ENCODE measurements at regions not wholly inside any gene's neighbourhood (a gene's known extent, or its start where the extent isn't known, plus 50 kb on each side); places are given as distances from the start of the nearest gene placed in this dataset.

- Histone ChIP-seq H4K20me1 (ENCODE audit: low read length) (no peaks in the 10 kb centered on the region), H3K79me2 (ENCODE audit: low read length) (no peaks in the 10 kb centered on the region), H3K27me3 (ENCODE audit: low read length) (no peaks in the 10 kb centered on the region), H3F3A (ENCODE audit: low read length, unreplicated experiment) (no peaks in the 10 kb centered on the region), H3K4me3 (ENCODE audit: low read length) (no peak overlapping the region), H3K4me1 (ENCODE audit: insufficient read depth, low read length) (no peaks in the 10 kb centered on the region), H3K27ac (ENCODE audit: low read length) (no peak overlapping the region), H2AFZ (ENCODE audit: low read length) (no peak overlapping the region), H3K9me3 (ENCODE audit: low read length) (no peaks in the 10 kb centered on the region), H3K9ac (ENCODE audit: low read length) (no peak overlapping the region), H3K4me2 (ENCODE audit: low read length) (no peak overlapping the region), H3K9me2 (replicated peaks; ENCODE audit: low read length) (no peaks in the 10 kb centered on the region), H3K36me3 (ENCODE audit: low read depth, low read length) (no peaks in the 10 kb centered on the region)
- ChIA-PET POLR2A (ENCODE audit: unreplicated experiment) (no interaction called here), CTCF (interaction anchor here (0.7 kb wide), 1 partner anchor 88 kb away, joined by 3 read pairs; no protein-coding TSS in a partner anchor)
- TF ChIP-seq EZH2phosphoT487 (IDR thresholded peaks at IDR 0.05; ENCODE audit: borderline replicate concordance, low read length) (no peak), CTCF (conservative IDR thresholded peaks at IDR 0.05; ENCODE audit: low read depth, low read length) (no peak)
- DNase-seq (no peak), ATAC-seq (no peak)
- no TSS peak for BruUV-seq (replicated peaks)
- intact Hi-C loops (cut with micrococcal nuclease), result no loop called here
These were observed 615.8 kb downstream of the DIAPH3 start for GRCh38 chr13:59547950-59548349.

DNA sequence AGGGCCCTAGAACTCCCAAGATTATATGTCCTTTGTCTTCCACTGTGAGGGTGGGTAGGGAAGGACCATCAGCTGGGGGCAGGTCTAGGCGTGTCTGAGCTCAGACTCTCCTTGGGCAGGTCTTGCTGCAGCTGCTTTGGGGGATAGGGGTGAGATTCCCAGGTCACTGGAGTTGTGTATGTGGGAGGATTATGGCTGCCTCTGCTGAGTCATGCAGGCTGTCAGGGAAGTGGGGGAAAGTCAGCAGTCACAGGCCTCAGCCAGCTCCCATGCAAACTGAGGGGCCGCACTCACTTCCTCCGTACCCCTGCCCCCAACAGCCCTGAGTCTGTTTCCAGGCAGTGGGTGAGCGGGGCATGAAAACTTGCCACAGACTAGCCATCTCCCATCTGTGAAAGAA lies 600.8 kb downstream of the DIAPH3 start:
- H3K79me2 ChIP-seq (ENCODE audit: low read length), result no peaks in the 10 kb centered on the region
- H3K36me3 ChIP-seq (ENCODE audit: low read depth, low read length), result no peaks in the 10 kb centered on the region
- ChIA-PET CTCF (no interaction called here), POLR2A (ENCODE audit: unreplicated experiment) (no interaction called here)
- TF ChIP-seq EZH2phosphoT487 (IDR thresholded peaks at IDR 0.05; ENCODE audit: borderline replicate concordance, low read length) (no peak), EZH2 (IDR thresholded peaks at IDR 0.05; ENCODE audit: low read length, unreplicated experiment) (no peak), CTCF (conservative IDR thresholded peaks at IDR 0.05; ENCODE audit: low read depth, low read length) (no peak)
- DNase-seq, result no peak
- no peak overlapping the region for H3K9ac ChIP-seq (ENCODE audit: low read length)
- H3F3A ChIP-seq (ENCODE audit: low read length, unreplicated experiment), result no peaks in the 10 kb centered on the region
- H3K9me2 ChIP-seq (replicated peaks; ENCODE audit: low read length), result no peaks in the 10 kb centered on the region
- H4K20me1 ChIP-seq (ENCODE audit: low read length), result no peaks in the 10 kb centered on the region
- H3K9me3 ChIP-seq (ENCODE audit: low read length), result no peaks in the 10 kb centered on the region
- intact Hi-C loops (cut with micrococcal nuclease), result no loop called here
- no peak overlapping the region for H3K4me3 ChIP-seq (ENCODE audit: low read length)
- H3K27ac ChIP-seq (ENCODE audit: low read length), result no peak overlapping the region
- H2AFZ ChIP-seq (ENCODE audit: low read length), result no peak overlapping the region
- H3K27me3 ChIP-seq (ENCODE audit: low read length), result 0 out of 2 replicates have a peak, but pooled peaks cover 3% of the 10 kb centered on the region
- H3K4me2 ChIP-seq (ENCODE audit: low read length), result no peak overlapping the region
- no TSS peak for BruUV-seq (replicated peaks)
- no peak for ATAC-seq
- H3K4me1 ChIP-seq (ENCODE audit: insufficient read depth, low read length), result no peaks in the 10 kb centered on the region

- no peak overlapping the region for H3K9ac ChIP-seq (ENCODE audit: low read length)
- TF ChIP-seq EZH2phosphoT487 (IDR thresholded peaks at IDR 0.05; ENCODE audit: borderline replicate concordance, low read length), result no peak
- no peak for TF ChIP-seq EZH2 (IDR thresholded peaks at IDR 0.05; ENCODE audit: low read length, unreplicated experiment)
- no peak for TF ChIP-seq CTCF (conservative IDR thresholded peaks at IDR 0.05; ENCODE audit: low read depth, low read length)
- H3K4me3 ChIP-seq (ENCODE audit: low read length), result no peak overlapping the region
- no peak overlapping the region for H3K27ac ChIP-seq (ENCODE audit: low read length)
- ChIA-PET CTCF (no interaction called here), POLR2A (ENCODE audit: unreplicated experiment) (no interaction called here)
- H3K27me3 ChIP-seq (ENCODE audit: low read length), result 0 out of 2 replicates have a peak, but pooled peaks cover 3% of the 10 kb centered on the region
- no peaks in the 10 kb centered on the region for H3K9me2 ChIP-seq (replicated peaks; ENCODE audit: low read length)
- H2AFZ ChIP-seq (ENCODE audit: low read length), result no peak overlapping the region
- H3K36me3 ChIP-seq (ENCODE audit: low read depth, low read length), result no peaks in the 10 kb centered on the region
- no TSS peak for BruUV-seq (replicated peaks)
- ATAC-seq (no peak), DNase-seq (no peak)
- H3K9me3 ChIP-seq (ENCODE audit: low read length), result no peaks in the 10 kb centered on the region
- no peaks in the 10 kb centered on the region for H3F3A ChIP-seq (ENCODE audit: low read length, unreplicated experiment)
- no peaks in the 10 kb centered on the region for H4K20me1 ChIP-seq (ENCODE audit: low read length)
- H3K4me2 ChIP-seq (ENCODE audit: low read length), result no peak overlapping the region
- H3K79me2 ChIP-seq (ENCODE audit: low read length), result no peaks in the 10 kb centered on the region
- no peaks in the 10 kb centered on the region for H3K4me1 ChIP-seq (ENCODE audit: insufficient read depth, low read length)
- intact Hi-C loops (cut with micrococcal nuclease), result no loop called here
These were observed 597.2 kb downstream of the DIAPH3 start for GRCh38 chr13:59566561-59566960.
